Mammary epithelial cell (primary cell): ENCODE measurements at regions not wholly inside any gene's neighbourhood (a gene's known extent, or its start where the extent isn't known, plus 50 kb on each side); places are given as distances from the start of the nearest gene placed in this dataset.

Source experiments
- CTCF ChIP-seq, 2 donors: IDR thresholded peaks in 1 of 2; conservative IDR thresholded peaks in 1 of 2; 2 replicates each; pipeline ENCODE4 v1.5.1; 2011 to 2012; ENCODE audit warnings: inconsistent platforms in 2 of 2, low read length in 2 of 2, mild to moderate bottlenecking in 2 of 2, control low read depth in 1 of 2, low read depth in 1 of 2; ENCODE audit not compliant: insufficient read depth in 1 of 2; ENCODE audit errors: extremely low read depth in 1 of 2
- EZH2 ChIP-seq: IDR thresholded peaks from 2 replicates; pipeline ENCODE4 v1.6.1; 2012; ENCODE audit warnings: low read length, inconsistent platforms, borderline replicate concordance

- TF ChIP-seq EZH2 (no peak), CTCF (conservative IDR thresholded peaks at IDR 0.05 in 1 of 2, IDR thresholded peaks at IDR 0.05 in 1 of 2; ENCODE audit: extremely low read depth in 1 of 2, insufficient read depth in 1 of 2, low read depth in 1 of 2, low read length in 2 of 2) (no peak)
Observed at GRCh38 chr13:61696676-61697075, 281.0 kb upstream of the PCDH20 start.
